GM21737 (cell line): ENCODE measurements at regions not wholly inside any gene's neighbourhood (a gene's known extent, or its start where the extent isn't known, plus 50 kb on each side); places are given as distances from the start of the nearest gene placed in this dataset.

Experiments
- ATAC-seq: cut with Tn5 transposase; IDR thresholded peaks from one replicate; pipeline ENCODE4 v1.9.1; 2021; ENCODE audit warnings: mild to moderate bottlenecking, moderate library complexity; ENCODE audit not compliant: unreplicated experiment

GRCh38 chr18:73797419-73797818 lies 350.2 kb downstream of the FBXO15 start:
- ATAC-seq = no peak

- no peak for ATAC-seq
Observed at GRCh38 chr18:73793386-73793785, 354.2 kb downstream of the FBXO15 start.

- no peak for ATAC-seq
Observed at GRCh38 chr18:73791081-73791480, 356.6 kb downstream of the FBXO15 start.

- no peak for ATAC-seq
Observed at GRCh38 chr18:73790587-73790986, 357.0 kb downstream of the FBXO15 start.

- no peak for ATAC-seq
Observed at GRCh38 chr18:73787316-73787715, 360.3 kb downstream of the FBXO15 start.

GRCh38 chr18:73785300-73785699 lies 362.3 kb downstream of the FBXO15 start:
- no peak for ATAC-seq

- no peak for ATAC-seq
Observed at GRCh38 chr18:73784853-73785252, 362.8 kb downstream of the FBXO15 start.

GRCh38 chr18:73782405-73782804 lies 365.2 kb downstream of the FBXO15 start:
- ATAC-seq = no peak

- ATAC-seq = no peak
Observed at GRCh38 chr18:73780218-73780617, 367.4 kb downstream of the FBXO15 start.

GRCh38 chr18:73778032-73778359 lies 369.6 kb downstream of the FBXO15 start:
- ATAC-seq = no peak

- ATAC-seq = no peak
Observed at GRCh38 chr18:73777356-73778031, 370.1 kb downstream of the FBXO15 start.

- ATAC-seq = no peak
Observed at GRCh38 chr18:73774811-73775509, 372.7 kb downstream of the FBXO15 start.

GRCh38 chr18:73768043-73768442 lies 379.6 kb downstream of the FBXO15 start:
- ATAC-seq = no peak

- ATAC-seq = no peak
Observed at GRCh38 chr18:73766910-73767515, 380.6 kb downstream of the FBXO15 start.

GRCh38 chr18:73758446-73758845 lies 389.2 kb downstream of the FBXO15 start:
- ATAC-seq = no peak

- no peak for ATAC-seq
Observed at GRCh38 chr18:73756256-73757091, 391.2 kb downstream of the FBXO15 start.

GRCh38 chr18:73752965-73753364 lies 394.7 kb downstream of the FBXO15 start:
- no peak for ATAC-seq

- ATAC-seq = no peak
Observed at GRCh38 chr18:73752546-73752945, 395.1 kb downstream of the FBXO15 start.

- no peak for ATAC-seq
Observed at GRCh38 chr18:73750052-73750451, 397.6 kb downstream of the FBXO15 start.

GRCh38 chr18:73749304-73749703 lies 398.3 kb downstream of the FBXO15 start:
- no peak for ATAC-seq

- ATAC-seq = no peak
Observed at GRCh38 chr18:73748731-73749130, 398.9 kb downstream of the FBXO15 start.
